B cell (primary cell): ENCODE measurements at regions not wholly inside any gene's neighbourhood (a gene's known extent, or its start where the extent isn't known, plus 50 kb on each side); places are given as distances from the start of the nearest gene placed in this dataset.

ENCODE experiments used
- ATAC-seq: fragments of 200-7000 bp; cut with Tn5 transposase; one replicate; pipeline ENCODE4 v1.10.0; 2021; ENCODE audit warnings: low read depth, mild to moderate bottlenecking, moderate number of reproducible peaks, moderate library complexity
- CTCF ChIA-PET: fragments of 350-600 bp; sonication (Branson Sonifier 250); formaldehyde crosslinking; loops from one replicate; lab custom pipeline; 2021; ENCODE audit warnings: antibody characterized with exemption, inconsistent platforms; lab: Charles Lee
- POLR2A ChIA-PET: fragments of 350-600 bp; sonication (Branson Sonifier 250); formaldehyde crosslinking; loops from one replicate; lab custom pipeline; 2021; ENCODE audit warnings: antibody characterized with exemption; lab: Charles Lee
- DNase-seq: peaks from one replicate; pipeline ENCODE4 v3.0.0; 2013
- H2AFZ ChIP-seq: 2 replicates; pipeline ENCODE4 v1.6.1; 2012; ENCODE audit warnings: mild to moderate bottlenecking, low read depth, low read length; ENCODE audit not compliant: insufficient read depth, poor library complexity, severe bottlenecking
- H3K27ac ChIP-seq, 2 donors: 1 replicate in 1 of 2; 2 replicates in 1 of 2; pipeline ENCODE4 v1.5.1; 2012 to 2013; ENCODE audit warnings: low read length in 2 of 2, mild to moderate bottlenecking in 2 of 2, moderate library complexity in 1 of 2
- H3K27me3 ChIP-seq, 4 experiments: fragments of 200-600 bp in 1 of 4; sonication (generic) in 1 of 4; replicated peaks in 1 of 4; 1 replicate in 2 of 4; 2 replicates in 2 of 4; pipeline versions ENCODE4 v1.6.1 to v1.7.0; 2013 to 2016; ENCODE audit warnings: low read length in 3 of 4, mild to moderate bottlenecking in 2 of 4, mixed read lengths in 1 of 4, moderate library complexity in 1 of 4; ENCODE audit not compliant: insufficient read depth in 4 of 4, control insufficient read depth in 3 of 4; ENCODE audit errors: control extremely low read depth in 1 of 4
- H3K36me3 ChIP-seq, 2 experiments: replicated peaks in 1 of 2; 1 replicate in 1 of 2; 2 replicates in 1 of 2; pipeline versions ENCODE4 v1.6.1 to v1.7.1; 2013; ENCODE audit warnings: low read length in 1 of 2; ENCODE audit not compliant: insufficient read depth in 2 of 2, control insufficient read depth in 1 of 2; ENCODE audit errors: control extremely low read depth in 1 of 2, extremely low read depth in 1 of 2
- H3K4me1 ChIP-seq, 2 donors: fragments of 200-600 bp in 1 of 2; sonication (generic) in 1 of 2; 1 replicate in 1 of 2; 2 replicates in 1 of 2; pipeline versions ENCODE4 v1.5.1 to v1.6.1; 2013 to 2017; ENCODE audit warnings: low read length in 2 of 2; ENCODE audit not compliant: control insufficient read depth in 2 of 2, insufficient read depth in 2 of 2
- H3K4me2 ChIP-seq: replicated peaks from 2 replicates; pipeline ENCODE3; 2012; ENCODE audit warnings: mild to moderate bottlenecking, low read depth, low read length; ENCODE audit not compliant: poor library complexity, severe bottlenecking
- H3K4me3 ChIP-seq, 5 experiments: fragments of 200-600 bp in 1 of 5; sonication (generic) in 1 of 5; 1 replicate in 3 of 5; 2 replicates in 2 of 5; pipeline versions ENCODE4 v1.5.1 to v1.7.0; 2011 to 2016; ENCODE audit warnings: low read length in 4 of 5, mild to moderate bottlenecking in 4 of 5, low read depth in 2 of 5, control low read depth in 1 of 5, moderate library complexity in 1 of 5; ENCODE audit not compliant: insufficient read depth in 1 of 5; ENCODE audit errors: control extremely low read depth in 1 of 5, extremely low read depth in 1 of 5
- H3K79me2 ChIP-seq: fragments of 200-600 bp; sonication (generic); one replicate; pipeline ENCODE4 v1.6.0; 2016; ENCODE audit warnings: low read length; ENCODE audit not compliant: control insufficient read depth, insufficient read depth
- H3K9ac ChIP-seq: fragments of 200-600 bp; sonication (generic); 2 replicates; pipeline ENCODE4 v1.6.1; 2017; ENCODE audit warnings: mild to moderate bottlenecking, low read length, moderate library complexity
- H3K9me3 ChIP-seq, 3 donors: one replicate each; pipeline versions ENCODE4 v1.6.1 to v1.7.1; 2013; ENCODE audit warnings: low read length in 2 of 3; ENCODE audit not compliant: control insufficient read depth in 2 of 3, insufficient read depth in 1 of 3; ENCODE audit errors: control extremely low read depth in 1 of 3
- H4K20me1 ChIP-seq: 2 replicates; pipeline ENCODE4 v1.6.0; 2012; ENCODE audit warnings: mild to moderate bottlenecking, low read length; ENCODE audit not compliant: insufficient read depth, control insufficient read depth, poor library complexity, severe bottlenecking
- H3K27ac Mint-ChIP-seq: one replicate; pipeline ENCODE4 v1.8.0; 2021; ENCODE audit warnings: mixed read lengths
- H3K27me3 Mint-ChIP-seq: one replicate; pipeline ENCODE4 v1.8.0; 2021; ENCODE audit warnings: mixed read lengths
- H3K4me1 Mint-ChIP-seq: one replicate; pipeline ENCODE4 v1.8.0; 2021; ENCODE audit warnings: mixed read lengths
- H3K4me3 Mint-ChIP-seq: one replicate; pipeline ENCODE4 v1.8.0; 2021; ENCODE audit warnings: mixed read lengths
- H3K9me3 Mint-ChIP-seq: one replicate; pipeline ENCODE4 v1.8.0; 2022; ENCODE audit warnings: mixed read lengths; ENCODE audit not compliant: insufficient read depth
- CTCF ChIP-seq: fragments of 200-600 bp; IDR thresholded peaks from one replicate; pipeline ENCODE4 v1.8.0; 2022; ENCODE audit warnings: antibody characterized with exemption, mild to moderate bottlenecking
- EZH2 ChIP-seq: IDR thresholded peaks from 2 replicates; pipeline ENCODE4 v1.6.1; 2012; ENCODE audit warnings: borderline replicate concordance, low read depth, mild to moderate bottlenecking, moderate library complexity, low read length; ENCODE audit not compliant: insufficient read depth, poor library complexity, severe bottlenecking
- WGBS: methylation state at CpG from one replicate; pipeline ENCODE4 v1.1.5; 2013; ENCODE audit warnings: missing lambda C conversion rate; ENCODE audit not compliant: insufficient coverage; 5-methylcytosine and 5-hydroxymethylcytosine counted together
- intact Hi-C: fragments of 100-400 bp; cut with micrococcal nuclease; formaldehyde crosslinking; loops from one replicate; pipeline ENCODE4 v1.10.0; 2022

GRCh38 chr21:19987671-19988070 lies 1010.5 kb upstream of the NCAM2 start:
- DNase-seq (no peak), ATAC-seq (no peak)
- H3K9me3 Mint-ChIP-seq, result no peaks in the 10 kb centered on the region
- Histone ChIP-seq H3K9ac (no peak overlapping the region), H4K20me1 (no peaks in the 10 kb centered on the region), H3K36me3 (no peaks in the 10 kb centered on the region), H3K79me2 (no peaks in the 10 kb centered on the region), H3K9me3 (no peaks in the 10 kb centered on the region), H3K4me3 (no peak overlapping the region), H3K27me3 (no peaks in the 10 kb centered on the region), H3K4me2 (no peak overlapping the region), H3K27ac (no peak overlapping the region), H3K4me1 (no peaks in the 10 kb centered on the region), H2AFZ (no peak overlapping the region)
- intact Hi-C loops, result loop anchor here (5.0 kb wide), 1 partner anchor 50 kb away; no protein-coding TSS in a partner anchor
- no peak for TF ChIP-seq EZH2
- TF ChIP-seq CTCF, result no peak
- CTCF ChIA-PET, result no interaction called here
- no peaks in the 10 kb centered on the region for H3K4me1 Mint-ChIP-seq
- no CpG with 5 or more reads among the region's 4 CpGs for whole genome bisulfite sequencing
- H3K4me3 Mint-ChIP-seq, result no peak overlapping the region
- POLR2A ChIA-PET, result no interaction called here
- H3K27me3 Mint-ChIP-seq, result no peaks in the 10 kb centered on the region
- no peak overlapping the region for H3K27ac Mint-ChIP-seq

- Histone ChIP-seq H4K20me1 (no peaks in the 10 kb centered on the region), H3K27ac (no peak overlapping the region), H3K27me3 (no peaks in the 10 kb centered on the region), H3K9me3 (no peaks in the 10 kb centered on the region), H3K9ac (no peak overlapping the region), H2AFZ (no peak overlapping the region), H3K4me3 (no peak overlapping the region), H3K4me2 (no peak overlapping the region), H3K4me1 (no peaks in the 10 kb centered on the region), H3K79me2 (no peaks in the 10 kb centered on the region), H3K36me3 (no peaks in the 10 kb centered on the region)
- Mint-ChIP-seq H3K27ac (no peak overlapping the region), H3K4me1 (no peaks in the 10 kb centered on the region), H3K9me3 (peaks cover 2% of the 10 kb centered on the region), H3K4me3 (no peak overlapping the region), H3K27me3 (no peaks in the 10 kb centered on the region)
- ChIA-PET POLR2A (no interaction called here), CTCF (no interaction called here)
- DNase-seq, result no peak
- ATAC-seq, result no peak
- TF ChIP-seq EZH2 (no peak), CTCF (no peak)
- intact Hi-C loops, result no loop called here
Observed at GRCh38 chr21:19992540-19992939, 1005.7 kb upstream of the NCAM2 start.
